H1 (cell line): ENCODE measurements at regions not wholly inside any gene's neighbourhood (a gene's known extent, or its start where the extent isn't known, plus 50 kb on each side); places are given as distances from the start of the nearest gene placed in this dataset.
"Not testable (repeated sequence)": the region's sequence is repeated elsewhere in the genome, so short reads cannot be mapped to it uniquely, and the experiment has no call there.

Source experiments
- MAX ChIP-seq: IDR thresholded peaks from 2 replicates; pipeline ENCODE4 v1.6.1; 2012; ENCODE audit warnings: inconsistent platforms
- SIN3A ChIP-seq, 2 experiments: IDR thresholded peaks in 1 of 2; conservative IDR thresholded peaks in 1 of 2; 2 replicates each; pipeline ENCODE4 v1.6.1; 2011 to 2012; ENCODE audit warnings: low read length in 2 of 2, improper control_type of control experiment in 1 of 2, low read depth in 1 of 2, mild to moderate bottlenecking in 1 of 2

DNA sequence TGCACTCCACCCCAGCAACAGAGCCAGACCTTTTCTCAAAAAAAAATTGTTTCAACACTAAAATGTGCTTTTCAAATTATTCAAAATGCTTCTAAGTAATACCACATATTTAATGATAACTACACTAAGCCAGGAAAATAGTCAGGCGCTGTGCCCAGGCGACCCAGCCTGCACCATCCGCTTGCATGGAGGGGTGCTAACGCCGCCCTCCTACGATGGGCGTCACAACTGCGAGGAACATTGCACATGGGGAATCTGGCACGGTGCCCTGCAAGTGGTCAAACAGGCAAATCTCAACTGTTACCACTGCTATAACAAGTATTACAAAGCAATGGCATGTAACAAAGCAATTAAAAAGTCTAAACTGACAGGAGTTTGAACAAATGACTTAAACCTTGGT, 131.7 kb upstream of the PTPN20 start:
- TF ChIP-seq SIN3A (conservative IDR thresholded peaks at IDR 0.05 in 1 of 2, IDR thresholded peaks at IDR 0.05 in 1 of 2; ENCODE audit: low read depth in 1 of 2, low read length in 2 of 2); MAX: not testable (repeated sequence)
